HFF-Myc (cell line): ENCODE measurements at regions not wholly inside any gene's neighbourhood (a gene's known extent, or its start where the extent isn't known, plus 50 kb on each side); places are given as distances from the start of the nearest gene placed in this dataset.

Experiments
- DNase-seq: peaks from one replicate; pipeline ENCODE4 v3.0.0-alpha.2; 2011; ENCODE audit warnings: low read depth; ENCODE audit errors: extremely low read depth
- H3K4me3 ChIP-seq: replicated peaks from 2 replicates; pipeline ENCODE4 v1.5.1; 2011; ENCODE audit warnings: low read depth, mild to moderate bottlenecking, control low read depth, low read length
- CTCF ChIP-seq: IDR thresholded peaks from 2 replicates; pipeline ENCODE4 v1.5.1; 2012; ENCODE audit warnings: mild to moderate bottlenecking, low read depth, low read length, control low read depth; ENCODE audit errors: missing control alignments

- DNase-seq: no peak
- H3K4me3 ChIP-seq: no peak overlapping the region
- TF ChIP-seq CTCF: no peak
Measured at GRCh38 chr4:14249226-14249625, 621.7 kb upstream of the BOD1L1 start.

- peak; percentile 58 for TF ChIP-seq CTCF
- DNase-seq: peak; percentile 17
- H3K4me3 ChIP-seq: no peak overlapping the region
Measured at GRCh38 chr4:14254252-14254651, 626.7 kb upstream of the BOD1L1 start.

- TF ChIP-seq CTCF: no peak
Measured at GRCh38 chr4:14254926-14255325, 627.4 kb upstream of the BOD1L1 start.

GRCh38 chr4:14257903-14258302 lies 630.4 kb upstream of the BOD1L1 start:
- DNase-seq: no peak
- no peak for TF ChIP-seq CTCF
- no peak overlapping the region for H3K4me3 ChIP-seq

More at GRCh38 chr4:14254926-14255325, 627.4 kb upstream of the BOD1L1 start:
- no peak for DNase-seq
- no peak overlapping the region for H3K4me3 ChIP-seq

- DNase-seq: no peak
- TF ChIP-seq CTCF: no peak
- H3K4me3 ChIP-seq: no peak overlapping the region
Measured at GRCh38 chr4:14259936-14260335, 632.4 kb upstream of the BOD1L1 start.

GRCh38 chr4:14260591-14260990 lies 633.1 kb upstream of the BOD1L1 start:
- no peak overlapping the region for H3K4me3 ChIP-seq
- no peak for TF ChIP-seq CTCF
- DNase-seq: no peak

- no peak for DNase-seq
- H3K4me3 ChIP-seq: no peak overlapping the region
- TF ChIP-seq CTCF: no peak
Measured at GRCh38 chr4:14262221-14262620, 634.7 kb upstream of the BOD1L1 start.
